ENCODE measurements at regions not wholly inside any gene's neighbourhood (a gene's known extent, or its start where the extent isn't known, plus 50 kb on each side); places are given as distances from the start of the nearest gene placed in this dataset.
"Not testable (repeated sequence)": the region's sequence is repeated elsewhere in the genome, so short reads cannot be mapped to it uniquely, and the experiment has no call there.

DNA sequence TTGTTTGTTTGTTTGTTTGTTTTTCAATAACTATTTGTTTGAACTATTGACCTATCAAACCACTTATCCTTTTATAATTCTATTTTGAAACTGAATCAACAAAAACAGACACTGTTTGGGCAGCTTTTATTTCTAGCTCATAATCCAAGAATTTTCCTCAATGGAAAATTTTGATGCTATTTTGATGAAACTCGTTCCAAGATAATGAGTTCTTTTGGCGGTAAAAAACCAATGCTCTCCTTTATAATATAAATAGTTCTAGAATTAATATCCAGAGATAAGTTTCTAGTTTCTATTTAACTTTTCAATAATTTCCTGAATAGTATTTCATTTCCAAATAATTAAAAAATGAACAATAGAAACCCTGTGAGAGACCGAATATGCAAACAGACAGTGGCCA lies 146.5 kb upstream of the EDNRB start:
- Mint-ChIP-seq H3K27ac (ENCODE audit: low read depth, unreplicated experiment) (no peak overlapping the region), H3K27me3 (ENCODE audit: insufficient read depth, unreplicated experiment) (peaks cover 23% of the 10 kb centered on the region), H3K4me1 (ENCODE audit: insufficient read depth, unreplicated experiment) (no peaks in the 10 kb centered on the region), H3K9me3 (ENCODE audit: unreplicated experiment) (no peaks in the 10 kb centered on the region), H3K4me3 (ENCODE audit: unreplicated experiment) (no peak overlapping the region), H3K36me3 (ENCODE audit: insufficient read depth, unreplicated experiment) (no peaks in the 10 kb centered on the region)
- CTCF ChIA-PET, result no interaction called here
- DNase-seq (ENCODE audit: unreplicated experiment), result no peak
- no TSS peak for BruUV-seq (replicated peaks)
- TF ChIP-seq, protein P1, sequence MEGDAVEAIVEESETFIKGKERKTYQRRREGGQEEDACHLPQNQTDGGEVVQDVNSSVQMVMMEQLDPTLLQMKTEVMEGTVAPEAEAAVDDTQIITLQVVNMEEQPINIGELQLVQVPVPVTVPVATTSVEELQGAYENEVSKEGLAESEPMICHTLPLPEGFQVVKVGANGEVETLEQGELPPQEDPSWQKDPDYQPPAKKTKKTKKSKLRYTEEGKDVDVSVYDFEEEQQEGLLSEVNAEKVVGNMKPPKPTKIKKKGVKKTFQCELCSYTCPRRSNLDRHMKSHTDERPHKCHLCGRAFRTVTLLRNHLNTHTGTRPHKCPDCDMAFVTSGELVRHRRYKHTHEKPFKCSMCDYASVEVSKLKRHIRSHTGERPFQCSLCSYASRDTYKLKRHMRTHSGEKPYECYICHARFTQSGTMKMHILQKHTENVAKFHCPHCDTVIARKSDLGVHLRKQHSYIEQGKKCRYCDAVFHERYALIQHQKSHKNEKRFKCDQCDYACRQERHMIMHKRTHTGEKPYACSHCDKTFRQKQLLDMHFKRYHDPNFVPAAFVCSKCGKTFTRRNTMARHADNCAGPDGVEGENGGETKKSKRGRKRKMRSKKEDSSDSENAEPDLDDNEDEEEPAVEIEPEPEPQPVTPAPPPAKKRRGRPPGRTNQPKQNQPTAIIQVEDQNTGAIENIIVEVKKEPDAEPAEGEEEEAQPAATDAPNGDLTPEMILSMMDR (IDR thresholded peaks at IDR 0.05; ENCODE audit: unreplicated experiment), result no peak
- intact Hi-C loops (cut with micrococcal nuclease), result no loop called here
- POLR2A ChIA-PET, result no interaction called here

DNA sequence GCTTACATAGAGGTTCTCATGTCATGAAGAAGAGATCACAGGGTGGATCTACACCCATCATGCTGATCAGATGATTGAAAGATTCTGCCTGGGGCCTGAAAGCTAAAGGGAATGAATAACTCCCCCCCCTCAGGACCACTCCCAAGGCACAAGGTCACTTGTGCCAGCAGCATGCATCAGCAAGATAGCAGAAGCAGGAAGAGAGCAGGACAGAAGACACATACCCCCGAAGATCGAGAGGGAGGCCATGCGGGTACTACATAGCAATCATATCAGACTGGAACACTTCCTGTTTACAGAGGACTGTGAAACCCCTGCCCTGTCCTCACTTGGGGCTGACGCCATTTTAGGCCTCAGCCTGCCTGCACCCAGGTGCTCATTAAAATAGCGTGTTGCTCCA lies 143.2 kb upstream of the EDNRB start:
- TF ChIP-seq, protein P1 (IDR thresholded peaks at IDR 0.05; ENCODE audit: unreplicated experiment), result no peak
- no peak overlapping the region for H3K4me3 Mint-ChIP-seq (ENCODE audit: unreplicated experiment)

DNA sequence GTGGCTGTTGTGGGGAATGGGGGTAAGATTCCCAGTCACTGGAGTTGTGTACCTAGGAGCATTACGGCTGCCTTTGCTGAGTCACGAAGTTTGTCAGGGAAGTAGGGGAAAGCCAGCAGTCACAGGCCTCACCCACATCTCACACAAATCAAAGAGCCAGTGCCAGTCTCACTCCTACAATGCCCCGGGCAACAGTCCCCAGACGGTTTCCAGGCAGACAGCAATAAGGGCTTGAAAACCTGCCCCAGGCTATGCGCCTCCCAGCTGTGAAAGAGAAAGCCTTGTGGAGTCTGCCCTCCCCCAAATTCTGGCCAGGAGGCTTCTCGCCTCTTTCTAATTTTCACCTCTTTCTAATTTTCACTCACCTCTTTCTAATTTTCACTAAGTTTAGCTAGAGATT lies 142.3 kb upstream of the EDNRB start:
- intact Hi-C loops (cut with micrococcal nuclease), result no loop called here
- Mint-ChIP-seq H3K27me3 (ENCODE audit: insufficient read depth, unreplicated experiment) (no peaks in the 10 kb centered on the region), H3K27ac (ENCODE audit: low read depth, unreplicated experiment) (no peak overlapping the region), H3K4me1 (ENCODE audit: insufficient read depth, unreplicated experiment) (no peaks in the 10 kb centered on the region), H3K9me3 (ENCODE audit: unreplicated experiment) (peaks cover 15% of the 10 kb centered on the region), H3K4me3 (ENCODE audit: unreplicated experiment) (no peak overlapping the region), H3K36me3 (ENCODE audit: insufficient read depth, unreplicated experiment) (no peaks in the 10 kb centered on the region)
- TF ChIP-seq, protein P1 (IDR thresholded peaks at IDR 0.05; ENCODE audit: unreplicated experiment), result no peak
- no peak for DNase-seq (ENCODE audit: unreplicated experiment)
- POLR2A ChIA-PET, result no interaction called here
- CTCF ChIA-PET, result no interaction called here
- BruUV-seq (replicated peaks), result no TSS peak

More for the DNA sequence above, 143.2 kb upstream of the EDNRB start:
- Mint-ChIP-seq H3K36me3 (ENCODE audit: insufficient read depth, unreplicated experiment) (no peaks in the 10 kb centered on the region), H3K9me3 (ENCODE audit: unreplicated experiment) (peaks cover 7% of the 10 kb centered on the region), H3K27ac (ENCODE audit: low read depth, unreplicated experiment) (no peak overlapping the region), H3K27me3 (ENCODE audit: insufficient read depth, unreplicated experiment) (no peaks in the 10 kb centered on the region), H3K4me1 (ENCODE audit: insufficient read depth, unreplicated experiment) (no peaks in the 10 kb centered on the region)
- no peak for DNase-seq (ENCODE audit: unreplicated experiment)
- ChIA-PET CTCF (no interaction called here), POLR2A (no interaction called here)
- BruUV-seq (replicated peaks), result no TSS peak
- intact Hi-C loops (cut with micrococcal nuclease), result no loop called here

DNA sequence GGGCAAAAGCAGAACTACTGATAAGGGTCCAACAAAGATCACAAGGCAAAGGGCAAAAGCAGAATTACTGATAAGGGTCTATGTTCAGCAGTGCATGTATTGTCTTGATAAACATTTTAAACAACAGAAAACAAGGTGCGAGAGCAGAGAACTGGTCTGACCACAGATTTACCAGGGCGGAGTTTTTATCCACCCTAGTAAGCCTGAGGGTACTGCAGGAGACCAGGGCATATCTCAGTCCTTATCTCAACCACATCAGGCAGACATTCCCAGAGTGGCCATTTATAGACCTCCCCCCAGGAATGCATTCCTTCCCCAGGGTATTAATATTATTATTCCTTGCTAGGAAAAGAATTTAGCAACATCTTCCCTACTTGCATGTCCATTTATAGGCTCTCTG lies 138.2 kb upstream of the EDNRB start:
- H3K27me3 Mint-ChIP-seq (ENCODE audit: insufficient read depth, unreplicated experiment); BruUV-seq (replicated peaks); intact Hi-C loops (cut with micrococcal nuclease); H3K36me3 Mint-ChIP-seq (ENCODE audit: insufficient read depth, unreplicated experiment); H3K4me3 Mint-ChIP-seq (ENCODE audit: unreplicated experiment); POLR2A ChIA-PET; CTCF ChIA-PET; H3K4me1 Mint-ChIP-seq (ENCODE audit: insufficient read depth, unreplicated experiment); DNase-seq (ENCODE audit: unreplicated experiment); H3K27ac Mint-ChIP-seq (ENCODE audit: low read depth, unreplicated experiment): not testable (repeated sequence)
- H3K9me3 Mint-ChIP-seq (ENCODE audit: unreplicated experiment), result peaks cover 15% of the 10 kb centered on the region

DNA sequence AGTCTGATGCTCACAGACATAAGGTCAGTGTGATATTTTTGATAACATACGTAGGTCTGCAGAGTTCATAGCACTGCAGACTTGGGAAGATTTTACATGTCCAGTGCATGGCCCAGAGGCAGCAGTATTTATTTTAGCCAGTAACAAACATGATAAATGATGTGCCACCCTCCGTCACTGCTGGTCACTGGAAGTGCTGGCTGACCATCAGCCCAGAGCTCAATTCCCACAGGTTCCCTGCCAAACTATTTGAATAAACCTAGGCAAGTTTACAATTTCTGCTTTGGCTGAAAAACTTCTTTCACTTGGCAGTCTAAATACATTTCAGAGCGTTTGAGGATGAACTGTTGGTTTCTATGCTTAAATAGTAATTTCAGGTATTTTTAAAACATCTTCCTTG lies 135.5 kb upstream of the EDNRB start:
- ChIA-PET CTCF (no interaction called here), POLR2A (no interaction called here)
- TF ChIP-seq, protein P1 (IDR thresholded peaks at IDR 0.05; ENCODE audit: unreplicated experiment), result no peak
- intact Hi-C loops (cut with micrococcal nuclease), result no loop called here
- H3K9me3 Mint-ChIP-seq (ENCODE audit: unreplicated experiment), result peaks cover 15% of the 10 kb centered on the region
- no peaks in the 10 kb centered on the region for H3K4me1 Mint-ChIP-seq (ENCODE audit: insufficient read depth, unreplicated experiment)
- BruUV-seq (replicated peaks), result no TSS peak
- no peak overlapping the region for H3K27ac Mint-ChIP-seq (ENCODE audit: low read depth, unreplicated experiment)
- no peak overlapping the region for H3K4me3 Mint-ChIP-seq (ENCODE audit: unreplicated experiment)
- H3K27me3 Mint-ChIP-seq (ENCODE audit: insufficient read depth, unreplicated experiment), result no peaks in the 10 kb centered on the region
- H3K36me3 Mint-ChIP-seq (ENCODE audit: insufficient read depth, unreplicated experiment), result no peaks in the 10 kb centered on the region
- no peak for DNase-seq (ENCODE audit: unreplicated experiment)
